ENCODE measurements at regions not wholly inside any gene's neighbourhood (a gene's known extent, or its start where the extent isn't known, plus 50 kb on each side); places are given as distances from the start of the nearest gene placed in this dataset.

- ChIA-PET POLR2A (no interaction called here), CTCF (interaction anchor here (1.2 kb wide), 1 partner anchor 15 kb away, joined by 3 read pairs; no protein-coding TSS in a partner anchor)
- DNase-seq (ENCODE audit: low read depth, low spot score), result no peak
Observed at GRCh38 chr3:25103391-25103790, 324.7 kb upstream of the RARB start.

DNA sequence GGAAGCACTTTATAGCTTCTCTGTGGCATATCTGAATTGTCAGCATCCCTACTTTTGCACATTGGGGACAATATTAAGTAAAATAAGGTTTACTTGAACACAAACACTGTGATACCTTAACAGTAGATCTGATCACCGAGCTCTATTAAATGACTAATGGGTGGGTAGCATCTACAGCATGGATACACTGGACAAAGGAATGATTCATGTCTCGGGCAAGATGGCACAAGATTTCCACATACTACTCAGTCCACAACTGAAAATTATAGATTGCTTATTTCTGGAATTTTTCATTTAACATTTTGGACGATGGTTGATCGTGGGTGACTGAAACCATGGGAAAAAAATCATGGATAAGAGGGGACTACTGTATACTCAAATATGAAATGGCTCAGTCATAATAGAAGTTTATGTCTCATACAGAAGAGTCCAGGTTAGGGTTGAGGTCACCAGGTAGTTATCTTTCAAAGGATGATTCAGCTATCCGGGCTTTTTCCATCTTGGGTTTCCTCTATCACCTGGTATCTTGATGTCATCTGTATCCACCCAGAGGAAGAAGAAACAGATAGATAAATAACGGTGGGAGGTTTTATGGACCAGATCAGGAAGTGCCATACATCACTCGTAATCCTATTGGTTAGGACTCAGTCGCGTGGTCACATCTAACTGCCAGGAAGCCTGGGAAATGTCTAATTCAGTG, 320.0 kb upstream of the RARB start:
- CTCF ChIA-PET, result interaction anchor here (1.9 kb wide), 1 partner anchor 13 kb away, joined by 5 read pairs; no protein-coding TSS in a partner anchor

More at GRCh38 chr3:25103391-25103790, 324.7 kb upstream of the RARB start:
- no peak overlapping the region for H3K4me3 ChIP-seq (ENCODE audit: low read depth, low read length)
- TF ChIP-seq, protein P1, sequence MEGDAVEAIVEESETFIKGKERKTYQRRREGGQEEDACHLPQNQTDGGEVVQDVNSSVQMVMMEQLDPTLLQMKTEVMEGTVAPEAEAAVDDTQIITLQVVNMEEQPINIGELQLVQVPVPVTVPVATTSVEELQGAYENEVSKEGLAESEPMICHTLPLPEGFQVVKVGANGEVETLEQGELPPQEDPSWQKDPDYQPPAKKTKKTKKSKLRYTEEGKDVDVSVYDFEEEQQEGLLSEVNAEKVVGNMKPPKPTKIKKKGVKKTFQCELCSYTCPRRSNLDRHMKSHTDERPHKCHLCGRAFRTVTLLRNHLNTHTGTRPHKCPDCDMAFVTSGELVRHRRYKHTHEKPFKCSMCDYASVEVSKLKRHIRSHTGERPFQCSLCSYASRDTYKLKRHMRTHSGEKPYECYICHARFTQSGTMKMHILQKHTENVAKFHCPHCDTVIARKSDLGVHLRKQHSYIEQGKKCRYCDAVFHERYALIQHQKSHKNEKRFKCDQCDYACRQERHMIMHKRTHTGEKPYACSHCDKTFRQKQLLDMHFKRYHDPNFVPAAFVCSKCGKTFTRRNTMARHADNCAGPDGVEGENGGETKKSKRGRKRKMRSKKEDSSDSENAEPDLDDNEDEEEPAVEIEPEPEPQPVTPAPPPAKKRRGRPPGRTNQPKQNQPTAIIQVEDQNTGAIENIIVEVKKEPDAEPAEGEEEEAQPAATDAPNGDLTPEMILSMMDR (IDR thresholded peaks at IDR 0.05; ENCODE audit: insufficient read depth, low read length, missing control alignments), result no peak

DNA sequence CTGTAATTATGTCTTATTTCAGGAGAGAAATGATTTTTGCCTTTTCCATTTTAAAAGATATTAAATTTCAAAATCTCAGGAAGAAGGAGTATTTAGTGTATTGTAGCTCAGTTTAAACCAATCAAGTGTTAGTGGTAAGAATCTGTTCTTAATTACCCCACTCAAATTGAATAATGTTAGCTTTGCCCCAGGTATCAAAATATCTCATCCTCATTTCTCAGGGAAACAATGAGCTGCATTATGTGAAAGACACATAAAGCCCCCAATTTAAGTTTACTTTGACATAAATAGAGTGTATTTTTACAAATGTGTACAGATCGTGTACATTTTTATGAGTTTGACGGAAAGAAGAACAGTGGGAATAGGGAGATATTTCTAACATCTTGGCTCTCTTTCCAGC, 317.4 kb upstream of the RARB start:
- TF ChIP-seq, protein P1 (IDR thresholded peaks at IDR 0.05; ENCODE audit: insufficient read depth, low read length, missing control alignments), result no peak
- POLR2A ChIA-PET, result no interaction called here
- CTCF ChIA-PET, result interaction anchor here (1.0 kb wide), 1 partner anchor 483 kb away, joined by 3 read pairs; no protein-coding TSS in a partner anchor

More for the DNA sequence above, 320.0 kb upstream of the RARB start:
- POLR2A ChIA-PET, result no interaction called here
- no peak for DNase-seq (ENCODE audit: low read depth, low spot score)
- TF ChIP-seq, protein P1 (IDR thresholded peaks at IDR 0.05; ENCODE audit: insufficient read depth, low read length, missing control alignments), result no peak
- no peak overlapping the region for H3K4me3 ChIP-seq (ENCODE audit: low read depth, low read length)

GRCh38 chr3:25113891-25114290, 314.2 kb upstream of the RARB start:
- ChIA-PET POLR2A (no interaction called here), CTCF (no interaction called here)
- TF ChIP-seq, protein P1 (IDR thresholded peaks at IDR 0.05; ENCODE audit: insufficient read depth, low read length, missing control alignments), result no peak
- no peak for DNase-seq (ENCODE audit: low read depth, low spot score)
- no peak overlapping the region for H3K4me3 ChIP-seq (ENCODE audit: low read depth, low read length)

More for the DNA sequence above, 317.4 kb upstream of the RARB start:
- no peak for DNase-seq (ENCODE audit: low read depth, low spot score)
- no peak overlapping the region for H3K4me3 ChIP-seq (ENCODE audit: low read depth, low read length)

GRCh38 chr3:25114532-25114931, 313.5 kb upstream of the RARB start:
- no peak overlapping the region for H3K4me3 ChIP-seq (ENCODE audit: low read depth, low read length)
- TF ChIP-seq, protein P1 (IDR thresholded peaks at IDR 0.05; ENCODE audit: insufficient read depth, low read length, missing control alignments), result no peak
- no peak for DNase-seq (ENCODE audit: low read depth, low spot score)
- ChIA-PET CTCF (interaction anchor here (1.3 kb wide), 1 partner anchor 19 kb away, joined by 3 read pairs; no protein-coding TSS in a partner anchor), POLR2A (no interaction called here)

- CTCF ChIA-PET, result no interaction called here
- no peak for DNase-seq (ENCODE audit: low read depth, low spot score)
- TF ChIP-seq, protein P1 (IDR thresholded peaks at IDR 0.05; ENCODE audit: insufficient read depth, low read length, missing control alignments), result no peak
Observed at GRCh38 chr3:25117005-25117593, 311.0 kb upstream of the RARB start.

More at GRCh38 chr3:25117005-25117593, 311.0 kb upstream of the RARB start:
- POLR2A ChIA-PET, result no interaction called here
- H3K4me3 ChIP-seq (ENCODE audit: low read depth, low read length), result no peak overlapping the region

All from AG04449 (cell line).